ENCODE measurements at regions not wholly inside any gene's neighbourhood (a gene's known extent, or its start where the extent isn't known, plus 50 kb on each side); places are given as distances from the start of the nearest gene placed in this dataset.

- no peaks in the 10 kb centered on the region for H3K27me3 ChIP-seq
- no peak for TF ChIP-seq CTCF (IDR thresholded peaks at IDR 0.05)
- no peaks in the 10 kb centered on the region for H3K36me3 ChIP-seq
- no peak overlapping the region for H3K27ac ChIP-seq
- H3K9me3 ChIP-seq, result no peaks in the 10 kb centered on the region
- H3K4me1 ChIP-seq, result peaks cover 0 to 18% of the 10 kb centered on the region in 2 donors
- no peak for DNase-seq (ENCODE audit: low spot score)
- H3K4me3 ChIP-seq, result no peak overlapping the region
Measured at GRCh38 chr16:48950184-48950583, 331.5 kb downstream of the CBLN1 start.

DNA sequence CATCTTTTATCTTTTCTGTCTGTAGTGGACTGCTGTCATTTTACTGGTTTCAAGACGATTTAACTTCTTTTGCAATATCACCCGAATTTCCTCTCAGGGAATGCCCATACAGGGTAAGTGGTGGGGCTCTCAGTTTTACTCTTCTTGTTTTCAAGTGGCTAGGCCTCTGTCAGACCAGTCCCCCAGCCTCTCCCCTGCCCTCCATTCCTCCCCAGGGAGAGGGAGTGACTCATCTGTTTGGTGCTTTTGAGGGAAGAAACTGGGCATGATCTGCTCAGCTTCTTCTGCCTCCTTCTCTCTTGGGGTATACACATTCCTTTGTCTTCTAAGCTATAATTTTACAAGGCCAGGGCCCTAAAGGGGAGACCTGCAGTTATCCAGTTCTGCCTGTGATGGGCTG lies 332.0 kb downstream of the CBLN1 start:
- Histone ChIP-seq H3K27ac (no peak overlapping the region), H3K27me3 (no peaks in the 10 kb centered on the region), H3K9me3 (no peaks in the 10 kb centered on the region), H3K4me3 (no peak overlapping the region), H3K36me3 (no peaks in the 10 kb centered on the region), H3K4me1 (peaks cover 0 to 18% of the 10 kb centered on the region in 2 donors)
- no peak for TF ChIP-seq CTCF (IDR thresholded peaks at IDR 0.05)
- DNase-seq (ENCODE audit: low spot score), result no peak

- Histone ChIP-seq H3K9me3 (no peaks in the 10 kb centered on the region), H3K4me3 (no peak overlapping the region), H3K4me1 (peaks cover 0 to 18% of the 10 kb centered on the region in 2 donors), H3K27ac (no peak overlapping the region), H3K27me3 (no peaks in the 10 kb centered on the region), H3K36me3 (no peaks in the 10 kb centered on the region)
- no peak for DNase-seq (ENCODE audit: low spot score)
- no peak for TF ChIP-seq CTCF (IDR thresholded peaks at IDR 0.05)
Measured at GRCh38 chr16:48948911-48949310, 332.7 kb downstream of the CBLN1 start.

GRCh38 chr16:48947371-48947713 lies 334.3 kb downstream of the CBLN1 start:
- peak overlapping the region; percentile 35 to 67 for H3K27ac ChIP-seq
- H3K36me3 ChIP-seq, result no peaks in the 10 kb centered on the region
- peaks cover 0 to 14% of the 10 kb centered on the region in 2 donors for H3K4me1 ChIP-seq
- no peak for DNase-seq (ENCODE audit: low spot score)
- no peak for TF ChIP-seq CTCF (IDR thresholded peaks at IDR 0.05)
- H3K9me3 ChIP-seq, result no peaks in the 10 kb centered on the region
- H3K4me3 ChIP-seq, result no peak overlapping the region
- H3K27me3 ChIP-seq, result no peaks in the 10 kb centered on the region

GRCh38 chr16:48946686-48947370 lies 334.8 kb downstream of the CBLN1 start:
- Histone ChIP-seq H3K27me3 (no peaks in the 10 kb centered on the region), H3K36me3 (no peaks in the 10 kb centered on the region), H3K4me1 (peaks cover 0 to 14% of the 10 kb centered on the region in 2 donors), H3K27ac (peak overlapping the region; percentile 35 to 67), H3K4me3 (no peak overlapping the region), H3K9me3 (no peaks in the 10 kb centered on the region)
- DNase-seq (ENCODE audit: low spot score), result no peak
- no peak for TF ChIP-seq CTCF (IDR thresholded peaks at IDR 0.05)

DNA sequence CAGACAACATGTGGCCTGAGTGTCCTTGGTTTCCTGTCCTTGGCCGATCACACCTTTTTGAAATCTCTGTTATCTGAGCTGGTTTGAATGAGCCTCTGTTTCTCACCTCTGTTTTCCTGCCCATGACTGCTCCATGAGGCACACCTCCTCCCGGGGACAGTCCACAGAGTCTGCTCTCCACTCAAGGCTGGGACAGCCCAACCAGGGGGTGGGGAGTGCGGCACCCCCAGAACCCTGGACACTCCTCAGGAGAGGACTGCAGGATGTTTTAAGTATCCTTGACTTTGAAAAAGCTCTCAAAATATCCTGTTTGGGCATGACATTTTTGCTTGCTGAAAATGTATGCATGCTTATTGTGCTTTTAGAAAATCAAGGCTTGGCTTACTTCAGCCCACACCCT lies 333.0 kb upstream of the N4BP1 start:
- no peak overlapping the region for H3K4me3 ChIP-seq
- DNase-seq (ENCODE audit: low spot score), result no peak
- no peak overlapping the region for H3K27ac ChIP-seq
- no peaks in the 10 kb centered on the region for H3K9me3 ChIP-seq
- peaks cover 0 to 14% of the 10 kb centered on the region in 2 donors for H3K4me1 ChIP-seq
- H3K27me3 ChIP-seq, result no peaks in the 10 kb centered on the region
- no peaks in the 10 kb centered on the region for H3K36me3 ChIP-seq
- TF ChIP-seq CTCF (IDR thresholded peaks at IDR 0.05), result no peak

Measured in right atrium auricular region (tissue), 2 donors.